ENCODE measurements at regions not wholly inside any gene's neighbourhood (a gene's known extent, or its start where the extent isn't known, plus 50 kb on each side); places are given as distances from the start of the nearest gene placed in this dataset.
A peak's percentile ranks its signal among the peaks of the same experiment; 100 is the strongest.

GRCh38 chr11:128289048-128289447 lies 298.3 kb downstream of the ETS1 start:
- H3K27ac Mint-ChIP-seq: peak overlapping the region; percentile 95
- H3K4me1 Mint-ChIP-seq (ENCODE audit: low read depth): peaks cover 93% of the 10 kb centered on the region
- peaks cover 31% of the 10 kb centered on the region for H3K36me3 Mint-ChIP-seq (ENCODE audit: low read depth)

GRCh38 chr11:128288368-128288767 lies 299.0 kb downstream of the ETS1 start:
- peaks cover 26% of the 10 kb centered on the region for H3K36me3 Mint-ChIP-seq (ENCODE audit: low read depth)
- no peaks in the 10 kb centered on the region for H3K9me3 Mint-ChIP-seq
- H3K27ac Mint-ChIP-seq: peak overlapping the region; percentile 95
- H3K4me1 Mint-ChIP-seq (ENCODE audit: low read depth): peaks cover 87% of the 10 kb centered on the region
- DNase-seq (ENCODE audit: low spot score): no peak
- H3K27me3 Mint-ChIP-seq (ENCODE audit: low read depth): no peaks in the 10 kb centered on the region
- no peak overlapping the region for H3K4me3 Mint-ChIP-seq (ENCODE audit: low read depth)
- intact Hi-C loops (cut with micrococcal nuclease): loop anchor here (2.0 to 10.0 kb wide), 4 partner anchors 236 to 576 kb away; partner anchors contain the start of genes FLI1 and KCNJ1

More at GRCh38 chr11:128289048-128289447, 298.3 kb downstream of the ETS1 start:
- Mint-ChIP-seq H3K9me3 (no peaks in the 10 kb centered on the region), H3K4me3 (ENCODE audit: low read depth) (peak overlapping the region; percentile 50), H3K27me3 (ENCODE audit: low read depth) (no peaks in the 10 kb centered on the region)
- intact Hi-C loops (cut with micrococcal nuclease): loop anchor here (1.0 to 10.0 kb wide), 20 partner anchors 35 to 576 kb away; partner anchors contain the start of genes FLI1 and KCNJ1
- DNase-seq (ENCODE audit: low spot score): peak; percentile 50

GRCh38 chr11:128285321-128285720 lies 302.0 kb downstream of the ETS1 start:
- Mint-ChIP-seq H3K9me3 (no peaks in the 10 kb centered on the region), H3K4me1 (ENCODE audit: low read depth) (peaks cover 60% of the 10 kb centered on the region), H3K36me3 (ENCODE audit: low read depth) (peaks cover 18% of the 10 kb centered on the region), H3K27ac (peak overlapping the region; percentile 83), H3K4me3 (ENCODE audit: low read depth) (no peak overlapping the region), H3K27me3 (ENCODE audit: low read depth) (no peaks in the 10 kb centered on the region)
- no peak for DNase-seq (ENCODE audit: low spot score)
- intact Hi-C loops (cut with micrococcal nuclease): loop anchor here (5.0 to 10.0 kb wide), 3 partner anchors 233 to 579 kb away; partner anchors contain the start of genes FLI1 and KCNJ1

- peaks cover 18% of the 10 kb centered on the region for H3K36me3 Mint-ChIP-seq (ENCODE audit: low read depth)
- no peak for DNase-seq (ENCODE audit: low spot score)
- no peak overlapping the region for H3K4me3 Mint-ChIP-seq (ENCODE audit: low read depth)
- H3K27ac Mint-ChIP-seq: peak overlapping the region; percentile 83
- H3K27me3 Mint-ChIP-seq (ENCODE audit: low read depth): no peaks in the 10 kb centered on the region
- no peaks in the 10 kb centered on the region for H3K9me3 Mint-ChIP-seq
- intact Hi-C loops (cut with micrococcal nuclease): loop anchor here (5.0 to 10.0 kb wide), 3 partner anchors 232 to 580 kb away; partner anchors contain the start of genes FLI1 and KCNJ1
- peaks cover 53% of the 10 kb centered on the region for H3K4me1 Mint-ChIP-seq (ENCODE audit: low read depth)
Measured at GRCh38 chr11:128284634-128285033, 302.7 kb downstream of the ETS1 start.

GRCh38 chr11:128283451-128283850 lies 303.9 kb downstream of the ETS1 start:
- H3K27me3 Mint-ChIP-seq (ENCODE audit: low read depth): peaks cover under 1% of the 10 kb centered on the region
- H3K9me3 Mint-ChIP-seq: no peaks in the 10 kb centered on the region
- no peak overlapping the region for H3K4me3 Mint-ChIP-seq (ENCODE audit: low read depth)
- H3K27ac Mint-ChIP-seq: no peak overlapping the region
- intact Hi-C loops (cut with micrococcal nuclease): loop anchor here (10.0 kb wide), 1 partner anchor 581 kb away; the partner anchor contains the start of gene KCNJ1
- H3K4me1 Mint-ChIP-seq (ENCODE audit: low read depth): peaks cover 44% of the 10 kb centered on the region
- no peak for DNase-seq (ENCODE audit: low spot score)
- H3K36me3 Mint-ChIP-seq (ENCODE audit: low read depth): peaks cover 13% of the 10 kb centered on the region

GRCh38 chr11:128282053-128282452 lies 305.3 kb downstream of the ETS1 start:
- Mint-ChIP-seq H3K27ac (no peak overlapping the region), H3K27me3 (ENCODE audit: low read depth) (peaks cover 4% of the 10 kb centered on the region), H3K4me1 (ENCODE audit: low read depth) (peaks cover 32% of the 10 kb centered on the region), H3K36me3 (ENCODE audit: low read depth) (peaks cover 6% of the 10 kb centered on the region), H3K4me3 (ENCODE audit: low read depth) (no peak overlapping the region), H3K9me3 (no peaks in the 10 kb centered on the region)
- intact Hi-C loops (cut with micrococcal nuclease): loop anchor here (10.0 kb wide), 1 partner anchor 583 kb away; the partner anchor contains the start of gene KCNJ1
- DNase-seq (ENCODE audit: low spot score): no peak

GRCh38 chr11:128279866-128280265 lies 307.5 kb downstream of the ETS1 start:
- DNase-seq (ENCODE audit: low spot score): no peak
- Mint-ChIP-seq H3K4me1 (ENCODE audit: low read depth) (peaks cover 12% of the 10 kb centered on the region), H3K36me3 (ENCODE audit: low read depth) (no peaks in the 10 kb centered on the region), H3K4me3 (ENCODE audit: low read depth) (no peak overlapping the region), H3K27ac (no peak overlapping the region), H3K9me3 (no peaks in the 10 kb centered on the region), H3K27me3 (ENCODE audit: low read depth) (peaks cover 5% of the 10 kb centered on the region)
- intact Hi-C loops (cut with micrococcal nuclease): loop anchor here (10.0 kb wide), 1 partner anchor 585 kb away; the partner anchor contains the start of gene KCNJ1

GRCh38 chr11:128273736-128274135 lies 313.6 kb downstream of the ETS1 start:
- H3K9me3 Mint-ChIP-seq: no peaks in the 10 kb centered on the region

GRCh38 chr11:128271401-128271800 lies 316.0 kb downstream of the ETS1 start:
- intact Hi-C loops (cut with micrococcal nuclease): no loop called here
- Mint-ChIP-seq H3K27me3 (ENCODE audit: low read depth) (peaks cover 2% of the 10 kb centered on the region), H3K27ac (no peak overlapping the region), H3K9me3 (no peaks in the 10 kb centered on the region), H3K4me3 (ENCODE audit: low read depth) (no peak overlapping the region), H3K36me3 (ENCODE audit: low read depth) (no peaks in the 10 kb centered on the region), H3K4me1 (ENCODE audit: low read depth) (peaks cover 18% of the 10 kb centered on the region)
- no peak for DNase-seq (ENCODE audit: low spot score)

More at GRCh38 chr11:128273736-128274135, 313.6 kb downstream of the ETS1 start:
- Mint-ChIP-seq H3K27ac (no peak overlapping the region), H3K4me3 (ENCODE audit: low read depth) (no peak overlapping the region), H3K4me1 (ENCODE audit: low read depth) (peaks cover 13% of the 10 kb centered on the region), H3K36me3 (ENCODE audit: low read depth) (no peaks in the 10 kb centered on the region), H3K27me3 (ENCODE audit: low read depth) (peaks cover 7% of the 10 kb centered on the region)
- intact Hi-C loops (cut with micrococcal nuclease): no loop called here
- DNase-seq (ENCODE audit: low spot score): no peak

- Mint-ChIP-seq H3K4me1 (ENCODE audit: low read depth) (peaks cover 18% of the 10 kb centered on the region), H3K36me3 (ENCODE audit: low read depth) (no peaks in the 10 kb centered on the region), H3K27me3 (ENCODE audit: low read depth) (peaks cover 2% of the 10 kb centered on the region), H3K4me3 (ENCODE audit: low read depth) (no peak overlapping the region), H3K27ac (no peak overlapping the region), H3K9me3 (no peaks in the 10 kb centered on the region)
- intact Hi-C loops (cut with micrococcal nuclease): no loop called here
- no peak for DNase-seq (ENCODE audit: low spot score)
Measured at GRCh38 chr11:128269466-128269865, 317.9 kb downstream of the ETS1 start.

GRCh38 chr11:128266893-128267292 lies 320.5 kb downstream of the ETS1 start:
- Mint-ChIP-seq H3K27ac (no peak overlapping the region), H3K4me1 (ENCODE audit: low read depth) (peaks cover 18% of the 10 kb centered on the region), H3K27me3 (ENCODE audit: low read depth) (peaks cover 12% of the 10 kb centered on the region), H3K9me3 (no peaks in the 10 kb centered on the region), H3K4me3 (ENCODE audit: low read depth) (no peak overlapping the region), H3K36me3 (ENCODE audit: low read depth) (no peaks in the 10 kb centered on the region)
- intact Hi-C loops (cut with micrococcal nuclease): no loop called here
- no peak for DNase-seq (ENCODE audit: low spot score)

- Mint-ChIP-seq H3K4me3 (ENCODE audit: low read depth) (no peak overlapping the region), H3K4me1 (ENCODE audit: low read depth) (peaks cover 9% of the 10 kb centered on the region), H3K36me3 (ENCODE audit: low read depth) (no peaks in the 10 kb centered on the region), H3K9me3 (no peaks in the 10 kb centered on the region), H3K27me3 (ENCODE audit: low read depth) (peaks cover 11% of the 10 kb centered on the region), H3K27ac (no peak overlapping the region)
- intact Hi-C loops (cut with micrococcal nuclease): no loop called here
- no peak for DNase-seq (ENCODE audit: low spot score)
Measured at GRCh38 chr11:128262463-128263345, 324.7 kb downstream of the ETS1 start.

GRCh38 chr11:128261011-128261421 lies 326.3 kb downstream of the ETS1 start:
- DNase-seq (ENCODE audit: low spot score): no peak
- Mint-ChIP-seq H3K4me3 (ENCODE audit: low read depth) (no peak overlapping the region), H3K36me3 (ENCODE audit: low read depth) (no peaks in the 10 kb centered on the region), H3K27me3 (ENCODE audit: low read depth) (peaks cover 11% of the 10 kb centered on the region), H3K4me1 (ENCODE audit: low read depth) (peaks cover 2% of the 10 kb centered on the region), H3K9me3 (no peaks in the 10 kb centered on the region), H3K27ac (no peak overlapping the region)
- intact Hi-C loops (cut with micrococcal nuclease): no loop called here
